HG02870 (cell line): ENCODE measurements at regions not wholly inside any gene's neighbourhood (a gene's known extent, or its start where the extent isn't known, plus 50 kb on each side); places are given as distances from the start of the nearest gene placed in this dataset.
"Not testable (repeated sequence)": the region's sequence is repeated elsewhere in the genome, so short reads cannot be mapped to it uniquely, and the experiment has no call there.

ENCODE experiments used
- ATAC-seq: cut with Tn5 transposase; IDR thresholded peaks from one replicate; pipeline ENCODE4 v1.9.1; 2021; ENCODE audit warnings: mild to moderate bottlenecking, moderate library complexity; ENCODE audit not compliant: unreplicated experiment

DNA sequence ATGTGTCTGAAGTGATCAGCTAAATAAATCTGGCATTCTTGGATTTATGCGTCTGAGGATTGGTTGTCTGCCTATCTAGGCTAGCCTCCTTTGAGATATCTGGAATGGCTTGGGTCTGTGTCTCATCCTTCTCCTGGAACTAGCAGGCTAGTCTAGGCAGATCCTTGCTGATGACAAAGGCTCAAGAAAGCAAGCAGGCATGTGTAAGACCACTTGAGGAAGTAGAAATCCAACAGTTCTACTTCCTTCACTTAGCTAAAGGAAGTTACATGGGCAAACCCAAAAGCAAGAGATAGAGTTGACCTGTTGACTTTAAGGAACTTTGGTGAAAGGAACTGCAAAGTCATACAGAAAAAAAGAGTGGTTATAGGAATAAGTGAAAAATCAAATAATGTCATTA is 672.6 kb downstream of the MAFB start:
- ATAC-seq: no peak

DNA sequence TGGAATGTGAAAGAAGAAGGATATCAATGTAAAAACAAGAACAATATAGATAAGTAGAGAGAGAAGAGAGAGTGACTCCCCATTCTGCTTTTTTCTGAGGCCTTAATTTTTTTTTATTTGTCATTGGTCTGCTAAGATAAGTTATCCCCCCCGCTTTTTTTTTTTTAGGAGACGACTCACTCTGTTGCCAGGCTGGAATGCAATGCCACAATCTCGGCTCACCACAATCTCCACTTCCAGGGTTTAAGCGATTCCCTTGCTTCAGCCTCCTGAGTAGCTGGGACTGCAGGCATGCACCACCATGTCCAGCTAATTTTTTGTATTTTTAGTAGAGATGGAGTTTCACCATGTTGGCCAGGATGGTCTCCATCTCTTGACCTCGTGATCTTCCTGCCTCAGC is 677.0 kb downstream of the MAFB start:
- ATAC-seq: not testable (repeated sequence)

DNA sequence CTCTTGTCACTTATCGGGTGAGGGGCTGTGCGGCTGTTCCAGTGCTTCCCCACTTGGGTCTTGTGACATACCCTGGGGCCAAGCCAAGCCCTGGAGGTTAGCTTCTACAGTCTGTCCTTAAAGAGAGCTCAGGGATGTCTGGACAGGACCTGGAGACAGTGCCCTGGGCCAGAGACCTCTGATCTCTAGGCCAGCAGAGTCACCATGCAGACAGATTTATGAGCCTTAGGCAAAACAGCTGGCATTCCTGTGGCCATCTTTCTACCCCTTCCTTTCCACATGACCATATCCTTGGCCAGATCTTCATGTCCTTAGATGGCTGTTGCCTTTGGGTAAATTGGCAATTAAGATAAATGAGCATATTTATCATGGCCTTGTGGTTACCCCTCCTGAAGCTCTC is 678.6 kb downstream of the MAFB start:
- no peak for ATAC-seq

DNA sequence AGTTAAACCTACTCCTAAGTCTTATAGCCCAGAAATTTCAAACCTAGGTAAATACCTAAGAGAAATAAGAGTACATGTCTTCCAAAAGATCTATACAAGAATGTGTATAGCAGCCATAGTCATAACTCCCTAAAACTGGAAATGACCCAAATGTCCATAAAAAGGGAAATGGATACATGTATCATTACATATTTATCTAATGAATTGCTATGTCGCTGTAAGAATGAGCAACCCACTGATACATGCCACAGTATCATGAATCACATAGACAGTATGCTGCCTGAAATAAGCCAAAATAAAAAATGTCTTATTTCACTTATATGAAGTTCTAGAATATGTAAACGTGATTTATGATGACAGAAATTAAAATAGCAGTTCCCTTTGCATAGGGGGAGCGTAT is 679.5 kb downstream of the MAFB start:
- ATAC-seq: no peak

DNA sequence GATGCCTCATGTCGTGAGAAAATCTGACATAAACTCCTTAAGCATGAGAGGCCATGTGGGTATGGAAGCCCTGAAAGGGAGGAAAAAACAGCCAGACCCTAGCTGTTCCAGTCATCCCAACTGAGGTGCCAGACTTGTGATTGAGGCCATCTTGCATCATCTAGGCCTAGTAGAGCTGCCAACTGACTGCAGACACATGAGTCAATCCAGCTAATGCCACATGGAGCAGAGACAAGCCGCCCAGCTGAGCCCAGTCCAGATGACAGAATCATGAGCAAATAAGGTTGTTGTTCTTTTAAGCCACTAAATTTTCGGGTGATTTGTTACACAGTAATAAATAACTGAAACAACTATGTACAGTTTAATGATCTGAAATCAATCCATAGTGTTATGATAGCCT is 680.9 kb downstream of the MAFB start:
- no peak for ATAC-seq

DNA sequence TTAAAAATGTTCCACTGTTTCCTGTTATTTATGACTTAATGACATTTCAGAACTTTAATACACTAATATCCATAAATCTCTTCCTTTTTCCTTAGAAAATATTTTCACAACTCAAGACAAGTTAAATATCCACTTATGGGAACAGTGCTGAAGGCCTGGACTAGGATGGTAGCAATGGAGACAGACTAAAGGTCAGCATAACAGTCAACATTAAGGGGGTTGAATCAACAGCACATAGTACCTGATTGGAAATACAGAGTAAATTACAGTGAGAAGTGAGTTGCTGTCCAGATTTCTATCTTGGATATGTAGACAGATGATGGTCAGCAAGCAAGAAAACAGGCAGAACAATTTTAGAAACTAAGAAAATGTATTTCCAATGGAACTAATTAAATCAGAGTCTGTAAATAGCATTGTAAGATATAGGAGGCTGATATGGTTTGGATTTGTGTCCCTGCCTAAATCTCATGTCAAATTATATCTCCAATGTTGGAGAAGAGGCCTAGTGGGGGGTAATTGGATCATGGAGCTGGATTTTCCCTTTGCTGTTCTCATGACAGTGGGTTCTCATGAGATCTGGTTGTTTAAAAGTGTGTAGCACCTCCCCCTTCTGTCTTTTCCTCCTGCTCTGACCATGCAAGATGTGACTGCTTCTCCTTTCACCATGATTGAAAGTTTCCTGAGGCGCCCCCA is 682.7 kb downstream of the MAFB start:
- ATAC-seq: no peak

DNA sequence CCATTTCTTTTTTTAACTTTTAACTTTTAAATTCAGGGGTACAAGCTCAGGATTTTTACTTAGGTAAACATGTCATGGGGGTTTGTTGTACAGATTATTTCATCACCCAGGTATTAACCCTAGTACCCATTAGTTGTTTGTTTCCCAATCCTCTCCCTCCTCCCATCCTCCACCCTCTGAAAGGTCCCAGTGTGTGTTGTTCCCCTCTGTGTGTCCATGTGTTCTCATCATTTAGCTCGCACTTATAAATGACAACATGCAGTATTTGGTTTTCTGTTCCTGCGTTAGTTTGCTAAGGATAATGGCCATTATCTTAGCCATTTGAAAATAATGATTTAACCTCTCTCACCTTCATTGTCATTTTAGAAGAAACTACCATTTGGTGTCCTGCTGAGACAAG is 684.9 kb downstream of the MAFB start:
- ATAC-seq: not testable (repeated sequence)

DNA sequence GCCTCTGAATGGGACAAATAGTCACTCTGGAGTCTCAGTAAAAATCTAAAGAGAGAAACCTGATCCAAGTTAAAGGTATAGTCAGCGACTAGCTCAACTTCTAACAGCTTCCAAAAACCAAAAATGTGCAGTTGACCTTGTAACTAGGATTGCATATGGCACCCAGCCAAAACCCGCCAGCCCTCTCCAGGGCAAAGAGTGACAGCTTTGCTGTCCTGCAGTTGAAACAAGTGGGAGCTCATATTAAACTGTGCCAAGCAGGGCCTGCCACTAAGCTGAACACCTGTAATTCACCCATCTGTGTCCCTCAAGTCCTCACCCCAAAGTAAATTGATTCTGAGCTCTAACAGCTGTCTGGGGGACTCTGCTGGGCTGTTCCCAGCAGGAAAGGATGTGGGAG is 695.3 kb downstream of the MAFB start:
- no peak for ATAC-seq

DNA sequence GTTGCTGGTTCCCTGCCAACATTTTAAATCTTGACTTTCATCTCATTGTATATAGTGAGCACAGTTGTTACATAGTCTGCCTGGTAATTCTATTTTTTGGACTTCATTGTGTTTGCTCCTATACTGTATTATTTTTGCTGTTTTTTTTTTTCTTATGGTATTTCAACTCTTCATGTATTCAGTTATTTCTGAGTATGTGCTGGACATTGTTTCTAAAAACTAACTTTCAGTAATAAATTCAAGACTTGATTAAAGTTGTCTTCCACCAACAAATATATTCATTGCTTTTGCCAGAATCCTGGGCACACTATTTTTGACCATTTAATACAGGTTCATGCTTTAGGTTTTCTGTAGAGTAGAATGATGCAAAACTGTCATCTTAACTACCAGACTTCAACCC is 698.3 kb downstream of the MAFB start:
- no peak for ATAC-seq

DNA sequence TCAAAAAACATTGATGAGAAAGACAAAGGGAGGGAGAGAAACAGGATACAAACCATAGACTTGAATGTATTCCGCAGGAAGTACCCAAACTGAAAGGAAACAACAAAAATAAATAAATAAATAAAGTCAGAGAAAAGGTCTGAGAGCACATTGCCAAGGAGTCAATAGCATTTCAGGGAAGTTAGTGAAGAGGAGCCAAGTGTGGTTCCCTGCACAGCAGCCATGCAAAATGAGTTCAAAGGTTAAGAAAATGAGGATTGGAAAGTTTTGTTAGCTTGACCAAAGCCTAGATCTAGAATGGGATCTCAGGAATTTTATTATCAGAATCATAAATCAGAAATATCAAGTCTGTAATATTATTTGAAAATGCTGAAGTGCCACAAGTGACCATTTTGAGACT is 700.0 kb downstream of the MAFB start:
- no peak for ATAC-seq

DNA sequence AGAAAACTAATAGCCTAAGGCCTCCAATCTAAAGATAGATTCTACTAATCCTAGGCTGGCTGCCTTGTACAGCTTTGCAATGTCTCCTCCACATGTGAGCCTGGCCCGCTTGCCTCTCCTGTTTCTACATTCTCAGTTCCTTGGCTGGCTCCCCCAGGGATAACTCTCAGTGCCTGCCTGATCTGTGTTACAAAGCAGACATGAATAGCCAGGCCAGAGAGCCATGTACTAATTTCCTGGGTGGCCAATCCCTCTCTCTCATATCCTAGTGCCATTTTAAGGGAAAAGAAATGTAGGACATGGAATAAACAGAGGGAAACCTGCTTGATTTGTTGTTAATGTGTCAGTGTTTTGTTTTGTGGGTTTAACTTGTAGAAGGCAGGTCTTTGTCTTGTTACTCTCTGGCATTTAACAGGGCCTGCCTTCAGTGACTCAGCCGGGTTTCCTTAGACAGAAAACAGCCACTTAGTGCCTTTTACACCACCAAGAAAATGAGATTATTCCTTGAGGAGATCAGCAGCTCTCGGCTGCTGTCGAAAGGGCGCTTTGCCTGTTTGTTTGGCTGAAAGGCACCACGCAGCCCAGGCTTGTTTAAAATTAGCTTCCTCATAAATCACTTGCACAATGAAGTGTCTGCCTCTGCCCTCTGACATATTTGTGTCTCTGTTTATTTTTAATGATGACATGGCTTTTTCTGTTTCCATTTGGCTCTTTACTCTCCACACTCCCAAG is 702.7 kb downstream of the MAFB start:
- no peak for ATAC-seq

DNA sequence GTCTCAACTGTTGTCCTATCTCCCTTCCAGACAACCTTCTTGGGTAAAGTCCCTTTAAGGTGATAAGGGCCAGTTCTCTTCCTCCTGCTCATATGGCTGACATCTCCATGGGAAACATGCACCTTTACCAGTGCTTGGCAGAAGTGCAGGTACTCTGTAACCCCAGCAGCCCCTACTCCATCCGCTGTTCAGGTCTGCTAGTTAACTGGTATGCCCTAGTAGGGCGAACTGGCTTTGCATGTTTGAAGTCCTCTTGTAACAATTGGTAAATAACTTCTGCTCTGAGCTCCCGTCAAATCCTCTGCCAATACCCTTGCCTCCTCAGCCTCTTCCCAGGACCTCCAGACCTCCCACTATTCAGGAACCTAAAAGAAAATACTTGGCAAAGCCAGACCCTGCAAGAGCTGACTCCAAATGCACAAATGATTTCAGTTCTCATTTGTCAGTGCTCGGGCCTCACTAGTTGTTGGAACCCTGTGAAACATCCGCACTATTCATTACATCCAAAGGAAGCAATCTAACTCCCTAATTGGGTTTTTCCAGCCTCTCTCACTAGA is 703.7 kb downstream of the MAFB start:
- ATAC-seq: no peak

DNA sequence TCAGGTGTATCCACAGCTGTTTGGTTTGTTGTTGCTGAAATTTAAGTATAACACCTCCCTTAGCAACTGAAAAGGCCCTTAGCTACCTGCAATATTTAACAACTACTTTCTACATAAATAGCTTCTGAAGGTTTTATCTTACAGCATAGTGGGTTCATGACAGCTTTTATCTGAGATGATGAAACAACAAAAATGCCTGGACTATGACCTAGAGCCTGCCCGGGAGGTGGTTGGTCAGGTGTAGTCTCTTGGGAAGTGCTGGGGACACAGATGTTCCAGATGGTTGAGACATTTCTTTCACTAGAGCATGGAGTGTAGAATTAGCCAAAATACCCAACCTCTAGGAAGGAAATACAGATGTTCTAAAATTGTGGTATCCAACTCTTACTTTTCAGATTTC is 705.4 kb downstream of the MAFB start:
- no peak for ATAC-seq

DNA sequence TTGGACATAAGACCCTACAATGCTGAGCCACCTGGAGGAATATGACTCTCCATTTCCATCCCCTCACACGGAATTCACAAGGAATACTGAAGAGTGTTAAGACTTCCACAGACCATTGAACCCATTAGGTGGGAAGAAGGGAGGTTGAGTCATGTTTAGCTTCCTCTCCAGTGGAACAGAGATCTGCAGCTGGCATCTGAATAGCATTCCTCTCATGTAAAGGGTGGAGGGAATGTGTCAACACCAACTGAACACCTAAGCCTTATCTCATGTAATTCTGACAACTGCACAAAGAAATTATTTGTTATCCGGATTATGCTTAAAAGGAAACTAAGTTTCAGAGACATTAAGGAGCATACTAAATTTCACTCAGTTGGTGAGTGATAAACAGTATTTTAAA is 705.9 kb downstream of the MAFB start:
- no peak for ATAC-seq

DNA sequence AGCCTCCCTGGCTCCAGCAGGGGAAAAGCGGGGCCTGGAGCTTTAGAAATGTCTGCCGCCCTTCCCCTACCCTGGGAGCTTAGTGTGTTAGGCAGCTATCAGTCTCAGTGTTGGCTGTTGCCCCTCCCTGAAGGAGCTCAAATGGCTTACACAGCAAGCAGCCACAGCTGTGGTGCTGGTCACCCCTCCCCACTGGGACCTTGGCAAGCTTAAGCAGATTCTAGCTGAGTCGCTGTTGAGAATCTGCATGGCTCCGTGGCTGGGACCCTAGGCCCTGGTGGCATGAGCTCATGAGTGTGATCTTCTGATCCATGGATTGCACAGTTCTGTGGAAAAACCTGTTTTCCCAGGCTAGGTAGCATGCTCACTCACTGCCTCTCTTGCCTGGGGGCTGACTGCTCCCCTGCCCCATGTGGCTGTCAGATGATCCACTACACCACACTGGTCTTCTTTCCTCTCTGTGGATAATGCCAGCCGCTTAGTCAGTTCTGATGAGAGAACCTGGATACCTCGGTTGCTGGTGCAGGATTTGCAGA is 714.0 kb downstream of the MAFB start:
- no peak for ATAC-seq

DNA sequence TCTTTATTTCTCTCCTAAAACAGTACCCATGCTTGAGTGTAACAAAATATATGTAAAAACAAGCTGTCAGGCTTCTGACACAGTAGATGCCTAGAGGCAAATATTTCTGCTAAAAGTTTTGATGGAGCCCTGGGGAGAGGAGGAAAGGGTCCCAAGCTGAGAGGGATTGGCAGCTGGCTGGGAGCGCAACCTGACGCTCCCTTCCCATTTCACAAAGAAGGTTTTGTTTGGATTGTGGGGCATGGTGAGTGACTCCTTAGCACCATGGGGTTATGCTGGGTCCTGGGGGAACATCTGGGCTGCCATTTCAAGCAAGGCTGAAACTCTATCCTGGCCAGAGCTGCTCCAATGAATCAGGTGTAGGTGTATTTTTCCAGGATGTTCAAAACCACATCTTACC is 720.5 kb downstream of the MAFB start:
- no peak for ATAC-seq

DNA sequence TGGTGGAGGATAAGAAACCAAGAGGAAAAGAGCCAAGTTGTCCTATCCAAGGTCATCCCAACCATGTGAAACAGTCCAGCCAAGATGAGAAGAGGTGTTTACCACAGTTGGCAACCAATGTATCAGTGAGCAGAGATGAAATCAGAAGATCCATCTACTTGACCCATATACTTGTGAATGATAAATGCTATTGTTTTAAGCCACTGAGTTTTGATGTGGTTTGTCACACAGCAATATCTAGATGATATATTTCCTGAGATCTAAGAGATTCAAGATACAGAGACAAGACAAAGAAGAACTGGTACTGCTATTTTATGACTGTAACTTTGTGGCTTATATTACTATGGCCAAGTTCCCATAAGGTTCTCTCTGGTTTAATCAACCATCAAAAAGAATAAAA is 721.2 kb downstream of the MAFB start:
- no peak for ATAC-seq

DNA sequence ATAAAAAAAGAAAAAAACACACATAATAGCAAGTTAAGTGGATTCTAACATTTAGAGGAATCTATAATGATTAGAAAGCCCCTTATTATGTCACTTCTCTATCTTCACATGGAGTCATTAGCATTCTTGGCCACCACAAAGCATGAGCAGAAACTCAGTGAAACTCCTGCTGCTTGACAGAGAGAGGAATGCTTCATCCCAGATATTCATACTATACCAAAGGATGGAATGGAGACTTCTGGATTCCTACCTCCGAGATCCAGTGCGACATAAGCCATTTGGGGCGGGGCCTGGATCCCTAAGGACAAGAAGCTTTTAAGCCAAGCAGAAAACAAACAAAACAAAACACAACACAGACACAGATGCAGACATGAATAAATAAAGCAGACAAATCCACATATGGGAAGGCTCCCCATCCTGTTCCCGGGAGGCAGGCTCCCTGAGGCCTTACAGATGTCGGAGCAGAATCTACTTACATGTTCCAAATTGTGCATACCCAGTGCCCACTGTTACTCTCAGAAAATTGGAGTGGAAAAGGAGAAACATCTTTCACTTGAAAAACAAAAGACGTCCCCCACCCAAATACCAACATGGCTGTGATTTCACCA is 727.3 kb downstream of the MAFB start:
- ATAC-seq: no peak

DNA sequence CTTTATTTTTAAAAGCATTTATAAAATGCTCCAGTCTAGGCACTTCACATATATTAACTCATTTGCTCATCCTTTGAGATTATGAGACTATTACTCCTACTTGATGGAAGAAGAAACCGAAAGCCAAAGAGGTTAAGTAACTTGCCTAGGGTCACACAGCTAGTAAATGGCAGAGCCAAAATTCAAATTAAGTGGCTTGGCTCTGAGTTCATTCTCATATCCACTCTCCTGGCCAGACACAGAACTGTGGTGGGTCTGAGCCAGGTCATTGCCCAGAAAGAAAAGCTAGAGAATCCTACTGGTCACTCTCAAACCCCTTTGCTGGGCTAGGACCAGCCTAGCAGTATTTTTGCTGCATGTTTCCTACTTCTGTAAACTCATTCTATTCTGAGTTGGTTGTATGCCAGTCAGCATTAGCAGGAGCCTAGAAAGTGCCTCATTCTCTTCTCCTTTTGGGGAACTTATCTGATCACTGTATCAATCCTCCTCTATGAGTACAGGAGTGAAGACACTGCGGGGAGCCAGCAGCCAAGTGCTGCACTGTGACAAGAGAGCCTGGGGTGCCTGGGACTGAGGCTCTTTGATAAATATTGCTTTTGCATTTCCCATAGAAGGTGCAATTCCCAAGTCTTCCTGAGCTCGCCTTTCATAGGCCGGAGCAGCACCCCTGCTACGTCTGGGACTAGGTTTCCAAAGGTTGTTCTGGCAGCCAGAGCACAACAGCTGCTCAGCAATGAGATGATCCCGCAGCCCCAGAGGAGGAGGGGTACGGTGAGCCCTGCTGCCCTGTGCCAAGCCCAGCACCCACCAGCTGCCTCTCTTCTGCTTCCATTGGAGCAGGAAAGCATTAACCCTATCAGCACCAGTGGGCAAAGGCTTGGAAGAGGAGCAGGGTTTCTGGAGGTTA is 728.3 kb downstream of the MAFB start:
- ATAC-seq: no peak

DNA sequence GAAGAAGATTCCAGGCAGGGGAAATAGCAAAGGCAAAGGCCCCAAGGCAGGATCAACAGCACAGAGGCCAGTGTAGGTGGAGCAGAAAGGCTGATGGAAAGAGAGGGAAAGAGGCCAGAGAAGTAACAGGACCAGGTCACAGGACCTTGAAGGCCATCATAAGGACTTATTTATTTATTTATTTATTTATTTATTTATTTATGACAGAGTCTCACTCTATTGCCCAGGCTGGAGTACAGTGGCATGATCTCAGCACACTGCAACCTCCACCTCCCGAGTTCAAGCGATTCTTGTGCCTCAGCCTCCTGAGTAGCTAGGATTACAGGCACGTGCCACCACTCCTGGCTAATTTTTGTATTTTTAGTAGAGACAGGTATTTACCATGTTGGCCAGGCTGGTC is 731.1 kb downstream of the MAFB start:
- not testable (repeated sequence) for ATAC-seq

DNA sequence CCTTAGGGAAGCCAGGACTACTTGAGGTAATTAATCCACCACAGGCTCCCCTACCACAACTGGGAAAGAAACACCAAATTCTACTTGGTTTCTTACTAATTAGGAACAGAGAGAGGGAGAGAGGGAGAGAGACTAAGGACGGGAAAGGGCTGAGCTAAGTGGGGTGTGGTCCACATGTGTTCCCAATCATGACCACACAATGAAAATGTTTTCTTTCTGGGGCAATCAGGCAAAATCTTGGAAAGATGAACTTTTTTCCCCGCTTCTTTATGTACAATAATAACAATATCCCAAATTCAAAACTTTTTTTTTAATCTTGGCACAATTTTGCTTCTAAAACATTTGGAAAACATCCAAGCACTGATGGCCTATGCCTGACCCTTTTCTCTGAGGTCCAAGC is 734.4 kb downstream of the MAFB start:
- ATAC-seq: no peak
